Mucosa of descending colon (tissue), 3 donors: ENCODE measurements at regions not wholly inside any gene's neighbourhood (a gene's known extent, or its start where the extent isn't known, plus 50 kb on each side); places are given as distances from the start of the nearest gene placed in this dataset.

ENCODE experiments used
- ATAC-seq: fragments of 200-7000 bp; cut with Tn5 transposase; one replicate; pipeline ENCODE4 v1.9.1; 2020; ENCODE audit warnings: mild to moderate bottlenecking, moderate library complexity
- DNase-seq, 3 donors: peaks; one replicate each; pipeline ENCODE4 v3.0.0-alpha.2; 2020
- H3K36me3 ChIP-seq: fragments of 200-600 bp; one replicate; pipeline ENCODE4 v1.8.0; 2021; ENCODE audit warnings: low read depth, mild to moderate bottlenecking
- H3K4me1 ChIP-seq: fragments of 200-600 bp; one replicate; pipeline ENCODE4 v1.8.0; 2021; ENCODE audit warnings: low read depth, mild to moderate bottlenecking
- H3K4me3 ChIP-seq: fragments of 200-600 bp; one replicate; pipeline ENCODE4 v1.8.0; 2021; ENCODE audit warnings: mild to moderate bottlenecking
- H3K9me3 ChIP-seq: fragments of 200-600 bp; one replicate; pipeline ENCODE4 v1.8.0; 2021; ENCODE audit warnings: mild to moderate bottlenecking
- CTCF ChIP-seq: fragments of 200-600 bp; IDR thresholded peaks from one replicate; pipeline ENCODE4 v1.8.0; 2022; ENCODE audit warnings: antibody characterized with exemption, mild to moderate bottlenecking
- intact Hi-C, 2 donors: fragments of 100-400 bp; cut with DNase I in 1 of 2; cut with micrococcal nuclease in 1 of 2; formaldehyde crosslinking; loops; one replicate each; pipeline versions ENCODE4 v1.11.0 to v1.11.1; 2022; cut with DNase I, micrococcal nuclease
- donor health status: DM: no; HTN: no; CAD: no; lungs with moderate emphysema.
- donor health status: DM: no; HTN: no; CAD: no.
- donor health status: DM: no; HTN: yes; CAD: no.

GRCh38 chr16:35841632-35842031 lies 2382.2 kb downstream of the TP53TG3F start:
- intact Hi-C loops = no loop called here
- TF ChIP-seq CTCF = no peak
- no peaks in the 10 kb centered on the region for H3K4me1 ChIP-seq
- H3K4me3 ChIP-seq = no peak overlapping the region
- ATAC-seq (no peak), DNase-seq (no peak)
- H3K36me3 ChIP-seq = no peaks in the 10 kb centered on the region
- H3K9me3 ChIP-seq = peaks cover 66% of the 10 kb centered on the region

DNA sequence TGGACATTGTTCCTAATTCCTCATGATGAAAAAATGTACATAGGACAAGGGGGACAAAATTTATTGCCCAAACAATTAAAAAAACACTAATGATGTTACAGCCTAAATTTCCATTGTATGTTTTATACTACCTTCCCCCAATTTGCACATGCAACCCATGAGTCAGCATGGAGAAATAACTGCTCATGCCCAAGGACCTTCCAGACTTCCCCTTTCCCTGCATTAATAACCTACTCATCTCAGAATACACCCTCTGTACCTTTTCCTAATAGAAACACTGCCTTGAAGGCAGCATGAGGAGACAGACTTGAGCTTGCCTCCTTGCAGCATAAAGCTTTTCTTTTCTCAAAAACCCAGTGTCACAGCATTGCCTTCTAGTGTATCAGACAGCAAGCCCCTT lies 2402.8 kb downstream of the TP53TG3F start:
- Histone ChIP-seq H3K9me3 (peaks cover 68% of the 10 kb centered on the region), H3K4me3 (no peak overlapping the region), H3K4me1 (no peaks in the 10 kb centered on the region), H3K36me3 (no peaks in the 10 kb centered on the region)
- intact Hi-C loops = no loop called here
- TF ChIP-seq CTCF = no peak
- DNase-seq (no peak), ATAC-seq (no peak)

DNA sequence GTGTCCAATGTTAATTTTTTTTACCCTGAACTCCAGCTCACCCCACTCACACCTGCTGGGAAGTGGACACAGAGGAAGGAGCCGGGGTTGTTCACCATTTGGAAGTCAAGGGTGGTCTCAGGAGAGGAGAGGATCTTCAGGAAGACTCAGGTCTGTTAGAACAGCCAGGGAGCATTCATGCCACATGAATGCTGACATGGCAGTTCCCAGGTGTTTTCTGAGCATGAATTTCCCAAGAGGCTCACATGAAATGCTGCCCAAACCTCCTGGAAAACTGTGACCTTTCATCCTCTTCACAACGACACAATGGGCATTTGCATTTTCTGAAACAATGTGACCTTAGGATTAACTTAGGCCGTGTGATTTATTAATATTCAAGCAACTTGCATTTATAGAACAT lies 2409.2 kb downstream of the TP53TG3F start:
- H3K4me3 ChIP-seq = no peak overlapping the region

GRCh38 chr16:35873472-35873871 lies 2414.1 kb downstream of the TP53TG3F start:
- intact Hi-C loops = no loop called here
- no peak for TF ChIP-seq CTCF
- Histone ChIP-seq H3K9me3 (peaks cover 65% of the 10 kb centered on the region), H3K36me3 (no peaks in the 10 kb centered on the region), H3K4me1 (no peaks in the 10 kb centered on the region), H3K4me3 (no peak overlapping the region)
- no peak for DNase-seq
- ATAC-seq = no peak

More for the DNA sequence above, 2409.2 kb downstream of the TP53TG3F start:
- intact Hi-C loops = no loop called here
- no peak for TF ChIP-seq CTCF
- Histone ChIP-seq H3K36me3 (no peaks in the 10 kb centered on the region), H3K9me3 (peaks cover 71% of the 10 kb centered on the region), H3K4me1 (no peaks in the 10 kb centered on the region)
- no peak for ATAC-seq
- no peak for DNase-seq

- Histone ChIP-seq H3K9me3 (peaks cover 74% of the 10 kb centered on the region), H3K4me3 (no peak overlapping the region), H3K36me3 (no peaks in the 10 kb centered on the region), H3K4me1 (no peaks in the 10 kb centered on the region)
- DNase-seq (no peak), ATAC-seq (no peak)
- intact Hi-C loops = no loop called here
- no peak for TF ChIP-seq CTCF
These were observed 2422.2 kb downstream of the TP53TG3F start for GRCh38 chr16:35881654-35882053.

- intact Hi-C loops = no loop called here
- no peaks in the 10 kb centered on the region for H3K36me3 ChIP-seq
- no peak for TF ChIP-seq CTCF
- no peak overlapping the region for H3K4me3 ChIP-seq
- no peaks in the 10 kb centered on the region for H3K4me1 ChIP-seq
- ATAC-seq = no peak
- peaks cover 79% of the 10 kb centered on the region for H3K9me3 ChIP-seq
- DNase-seq = no peak
These were observed 2447.0 kb downstream of the TP53TG3F start for GRCh38 chr16:35906440-35906839.
